Effector memory CD8-positive, alpha-beta T cell (primary cell): ENCODE measurements at regions not wholly inside any gene's neighbourhood (a gene's known extent, or its start where the extent isn't known, plus 50 kb on each side); places are given as distances from the start of the nearest gene placed in this dataset.

Experiments
- ATAC-seq: fragments of 150-1000 bp; cut with Tn5 transposase; replicated peaks from 2 replicates; pipeline ENCODE4 v1.10.0; 2021; ENCODE audit warnings: mild to moderate bottlenecking, moderate library complexity
- DNase-seq, 3 experiments: peaks; one replicate each; pipeline ENCODE4 v3.0.0; 2021
- H3K27ac Mint-ChIP-seq, 2 donors: one replicate each; pipeline ENCODE4 v1.8.0; 2022; ENCODE audit warnings: mild to moderate bottlenecking in 2 of 2, mixed read lengths in 2 of 2, moderate library complexity in 2 of 2
- H3K27me3 Mint-ChIP-seq, 2 donors: one replicate each; pipeline ENCODE4 v1.8.0; 2022; ENCODE audit warnings: mixed read lengths in 2 of 2
- H3K36me3 Mint-ChIP-seq: one replicate; pipeline ENCODE4 v1.8.0; 2022; ENCODE audit warnings: mild to moderate bottlenecking, moderate library complexity, mixed read lengths; ENCODE audit not compliant: insufficient read depth
- H3K4me1 Mint-ChIP-seq, 2 donors: one replicate each; pipeline ENCODE4 v1.8.0; 2022; ENCODE audit warnings: low read depth in 2 of 2, mixed read lengths in 2 of 2
- H3K4me3 Mint-ChIP-seq, 2 donors: one replicate each; pipeline ENCODE4 v1.8.0; 2022; ENCODE audit warnings: mild to moderate bottlenecking in 2 of 2, mixed read lengths in 2 of 2, moderate library complexity in 2 of 2
- H3K9me3 Mint-ChIP-seq, 2 donors: one replicate each; pipeline ENCODE4 v1.8.0; 2022; ENCODE audit warnings: mixed read lengths in 2 of 2

DNA sequence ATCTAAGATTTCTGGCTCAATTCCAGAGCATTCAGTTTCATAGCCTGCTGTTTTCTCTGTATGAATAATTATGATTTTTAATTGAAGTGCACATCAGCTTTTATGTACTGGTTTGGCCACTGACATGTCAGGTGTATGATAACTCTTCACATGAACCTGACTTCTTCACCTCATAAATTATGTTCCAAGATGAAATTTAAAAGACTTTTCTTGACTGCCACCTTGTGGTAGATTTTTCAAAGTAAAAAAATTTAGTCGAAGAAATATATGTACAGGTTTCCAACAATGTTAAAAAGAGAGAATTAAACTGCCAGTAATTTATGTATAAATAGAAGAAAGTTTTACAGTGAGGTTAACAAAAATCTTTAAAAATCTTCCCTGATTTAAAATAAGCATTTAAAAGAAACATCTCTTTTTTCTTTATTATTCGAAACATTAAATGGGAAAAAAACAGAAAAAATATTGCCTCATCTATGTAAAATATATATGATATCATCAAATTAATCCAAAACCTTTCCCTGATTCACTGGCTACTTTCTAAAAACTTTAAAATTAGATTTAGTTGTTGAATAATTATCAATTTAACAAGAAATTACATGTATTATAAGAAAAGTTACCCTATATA, 124.9 kb upstream of the ATXN7L3B start:
- H3K4me3 Mint-ChIP-seq, result no peak overlapping the region
- no peaks in the 10 kb centered on the region for H3K4me1 Mint-ChIP-seq
- no peak for DNase-seq
- H3K27ac Mint-ChIP-seq, result no peak overlapping the region
- peaks cover 0 to 5% of the 10 kb centered on the region in 2 donors for H3K27me3 Mint-ChIP-seq
- no peak for ATAC-seq
- no peaks in the 10 kb centered on the region for H3K9me3 Mint-ChIP-seq
- H3K36me3 Mint-ChIP-seq, result no peaks in the 10 kb centered on the region

DNA sequence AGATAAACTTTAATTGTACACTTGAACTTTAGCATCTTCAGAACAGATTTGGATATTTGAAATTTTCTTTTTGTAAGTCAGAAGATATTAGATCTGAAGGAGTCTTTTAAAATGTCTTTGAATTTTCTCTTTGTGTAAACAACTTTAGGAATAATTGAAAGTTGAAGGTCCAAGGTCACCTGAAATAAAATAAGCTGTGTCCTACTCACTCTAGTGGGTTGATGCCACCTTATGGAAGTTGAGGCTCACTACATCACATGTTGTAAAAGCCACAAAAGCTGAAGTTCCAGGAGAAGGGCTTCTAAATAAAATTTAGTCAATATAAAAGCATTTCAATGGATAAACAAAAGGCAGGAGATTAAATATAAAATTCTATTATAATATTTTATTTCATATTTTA, 122.0 kb upstream of the ATXN7L3B start:
- Mint-ChIP-seq H3K9me3 (no peaks in the 10 kb centered on the region), H3K4me3 (no peak overlapping the region), H3K4me1 (no peaks in the 10 kb centered on the region), H3K36me3 (no peaks in the 10 kb centered on the region), H3K27me3 (no peaks in the 10 kb centered on the region), H3K27ac (no peak overlapping the region)
- ATAC-seq (no peak), DNase-seq (no peak)

DNA sequence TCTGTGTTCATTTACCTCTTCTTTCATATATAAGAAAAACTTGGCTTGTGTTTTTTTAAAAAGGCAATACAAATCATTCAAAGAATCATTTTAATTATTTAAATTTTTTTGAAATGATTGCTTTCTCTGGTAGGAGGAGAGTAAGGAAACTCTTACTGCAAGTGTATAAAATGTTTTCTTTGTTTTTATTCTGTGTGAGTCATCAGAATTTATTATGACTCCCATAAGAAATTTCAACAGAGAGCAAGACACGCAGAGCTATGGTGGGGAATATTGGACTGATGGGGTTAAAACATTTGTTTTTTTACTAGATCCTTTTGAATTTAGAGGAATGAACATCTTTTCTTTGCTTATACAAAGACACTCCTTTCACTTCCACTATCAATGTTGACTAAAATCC, 119.1 kb upstream of the ATXN7L3B start:
- Mint-ChIP-seq H3K27me3 (no peaks in the 10 kb centered on the region), H3K9me3 (no peaks in the 10 kb centered on the region), H3K4me1 (no peaks in the 10 kb centered on the region), H3K4me3 (no peak overlapping the region), H3K36me3 (no peaks in the 10 kb centered on the region), H3K27ac (no peak overlapping the region)
- no peak for DNase-seq
- ATAC-seq, result no peak

DNA sequence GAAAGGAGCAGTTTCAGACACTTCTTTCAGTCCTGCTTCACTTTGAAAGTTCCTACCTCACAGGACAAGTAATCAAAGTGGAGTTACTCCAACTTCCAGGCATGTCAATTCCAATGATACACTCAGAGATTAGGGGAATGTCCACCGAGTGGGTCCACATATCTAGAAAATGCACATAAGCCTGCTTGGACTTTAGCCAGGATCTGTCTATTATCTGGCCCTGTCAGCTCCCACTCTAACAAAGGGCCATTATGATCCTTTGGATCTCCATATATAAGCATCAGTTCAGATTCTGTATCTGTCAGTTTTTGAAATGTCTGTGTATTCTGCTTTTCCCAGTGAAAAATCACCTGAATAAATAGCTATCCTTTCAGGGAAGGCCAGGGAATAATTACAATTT, 112.9 kb upstream of the ATXN7L3B start:
- ATAC-seq (no peak), DNase-seq (no peak)
- Mint-ChIP-seq H3K36me3 (no peaks in the 10 kb centered on the region), H3K27ac (no peak overlapping the region), H3K9me3 (peaks cover 0 to 5% of the 10 kb centered on the region in 2 donors), H3K4me1 (no peaks in the 10 kb centered on the region), H3K4me3 (no peak overlapping the region), H3K27me3 (peaks cover 7 to 12% of the 10 kb centered on the region in 2 donors)

DNA sequence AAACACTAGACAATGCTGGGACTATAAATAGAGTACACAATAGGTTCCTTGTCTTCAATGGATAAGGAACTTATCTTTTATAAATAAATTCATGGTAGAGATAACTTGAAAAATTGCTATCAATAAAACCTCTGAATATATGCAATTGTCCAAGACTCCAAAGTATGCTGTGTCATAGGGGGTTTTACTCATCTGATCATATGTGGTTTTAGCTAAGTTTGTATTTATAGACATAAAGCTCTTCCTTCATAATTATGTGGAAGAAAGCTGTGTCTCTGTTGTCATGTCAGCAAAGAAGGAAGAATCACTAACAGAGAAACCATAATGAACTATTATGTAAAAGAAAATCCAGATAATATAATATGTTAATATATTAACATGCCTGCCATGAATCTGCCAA, 111.5 kb upstream of the ATXN7L3B start:
- DNase-seq (no peak), ATAC-seq (no peak)
- Mint-ChIP-seq H3K27me3 (peaks cover 7 to 12% of the 10 kb centered on the region in 2 donors), H3K36me3 (no peaks in the 10 kb centered on the region), H3K4me1 (no peaks in the 10 kb centered on the region), H3K9me3 (peaks cover 0 to 5% of the 10 kb centered on the region in 2 donors), H3K27ac (no peak overlapping the region), H3K4me3 (no peak overlapping the region)

DNA sequence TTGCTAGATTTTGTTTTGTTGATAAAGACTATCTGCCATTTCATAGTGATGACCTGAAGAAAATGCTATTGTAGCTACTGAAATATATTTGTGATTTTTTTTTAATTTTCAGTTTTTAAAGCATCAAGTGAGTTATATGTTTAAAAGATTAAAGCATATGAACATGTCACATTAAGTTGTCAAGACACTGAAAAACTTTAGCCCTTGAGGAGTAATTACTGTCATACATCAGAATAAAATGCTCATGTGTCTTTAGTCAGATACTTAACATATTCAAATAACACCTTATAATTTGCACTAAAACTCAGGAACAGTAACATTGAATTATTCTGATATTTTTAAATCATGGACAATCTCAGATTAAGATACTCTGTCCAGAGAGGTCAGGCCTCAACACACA, 108.1 kb upstream of the ATXN7L3B start:
- no peak for DNase-seq
- Mint-ChIP-seq H3K27me3 (peaks cover 7 to 12% of the 10 kb centered on the region in 2 donors), H3K4me1 (no peaks in the 10 kb centered on the region), H3K9me3 (peaks cover 0 to 5% of the 10 kb centered on the region in 2 donors), H3K36me3 (no peaks in the 10 kb centered on the region), H3K27ac (no peak overlapping the region), H3K4me3 (no peak overlapping the region)
- no peak for ATAC-seq

DNA sequence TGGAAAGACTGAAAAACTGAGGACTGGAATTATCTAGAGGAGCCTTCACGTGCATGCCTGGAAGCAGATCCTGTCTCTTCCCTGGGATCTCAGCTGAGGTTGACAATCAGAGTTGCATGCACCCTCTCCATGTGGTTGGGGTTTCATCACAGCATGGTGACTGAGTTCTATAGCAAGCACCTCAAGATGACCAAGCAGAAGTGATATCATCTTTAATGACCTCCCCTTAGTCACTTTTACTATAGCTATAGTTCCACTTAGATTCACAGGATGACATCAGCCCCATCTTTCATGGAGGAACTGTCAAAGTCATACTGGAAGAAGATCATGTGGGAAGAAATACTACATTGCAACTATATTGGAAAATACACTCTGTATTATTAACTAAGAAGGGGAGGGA, 105.8 kb upstream of the ATXN7L3B start:
- ATAC-seq, result no peak
- H3K9me3 Mint-ChIP-seq, result peaks cover 0 to 5% of the 10 kb centered on the region in 2 donors
- H3K36me3 Mint-ChIP-seq, result no peaks in the 10 kb centered on the region

DNA sequence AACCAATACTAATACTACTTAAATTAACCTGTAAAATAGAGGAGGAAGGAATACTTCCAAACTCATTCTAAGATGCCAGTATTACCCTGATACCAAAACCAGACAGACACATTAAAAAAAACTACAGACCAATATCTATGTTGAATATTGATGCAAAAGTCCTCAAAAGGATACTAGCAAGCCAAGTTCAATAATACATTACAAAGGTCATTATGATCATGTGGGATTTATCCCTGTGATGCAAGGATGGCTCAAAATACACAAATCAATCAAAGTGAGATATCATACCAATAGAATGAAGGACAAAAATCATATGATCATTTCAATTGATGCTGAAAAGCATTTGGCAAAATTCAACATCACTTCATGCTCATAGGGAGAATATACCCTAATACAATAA, 97.2 kb upstream of the ATXN7L3B start:
- Mint-ChIP-seq H3K27ac (no peak overlapping the region), H3K9me3 (no peaks in the 10 kb centered on the region), H3K4me3 (no peak overlapping the region), H3K4me1 (no peaks in the 10 kb centered on the region), H3K36me3 (no peaks in the 10 kb centered on the region), H3K27me3 (peaks cover 0 to 25% of the 10 kb centered on the region in 2 donors)
- no peak for DNase-seq
- ATAC-seq, result no peak

More for the DNA sequence above, 105.8 kb upstream of the ATXN7L3B start:
- DNase-seq, result no peak
- H3K4me3 Mint-ChIP-seq, result no peak overlapping the region
- H3K27me3 Mint-ChIP-seq, result peaks cover 7% of the 10 kb centered on the region in 2 donors
- H3K4me1 Mint-ChIP-seq, result no peaks in the 10 kb centered on the region
- no peak overlapping the region for H3K27ac Mint-ChIP-seq

DNA sequence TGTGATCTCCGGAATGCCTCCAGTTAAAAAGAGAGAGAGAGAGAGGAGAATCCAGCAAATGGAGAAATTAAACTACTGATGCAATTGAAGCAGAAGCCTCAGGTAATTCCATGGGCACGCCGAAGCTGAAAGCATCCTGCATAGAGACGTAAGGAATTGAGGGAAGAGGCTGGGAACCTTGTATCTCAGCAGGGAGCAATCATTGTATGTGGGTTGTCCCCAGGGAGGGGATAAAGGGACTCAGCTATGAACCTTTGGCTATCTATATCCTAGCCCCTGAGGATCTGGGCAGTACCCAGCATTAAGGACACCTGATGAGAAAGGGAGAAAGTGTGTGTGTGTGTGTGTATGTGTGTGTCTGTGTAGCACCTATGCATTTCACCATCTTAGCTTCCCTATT, 95.8 kb upstream of the ATXN7L3B start:
- ATAC-seq (no peak), DNase-seq (no peak)
- no peaks in the 10 kb centered on the region for H3K9me3 Mint-ChIP-seq
- no peak overlapping the region for H3K27ac Mint-ChIP-seq
- no peaks in the 10 kb centered on the region for H3K4me1 Mint-ChIP-seq
- H3K4me3 Mint-ChIP-seq, result no peak overlapping the region
- H3K27me3 Mint-ChIP-seq, result peaks cover 0 to 25% of the 10 kb centered on the region in 2 donors
- no peaks in the 10 kb centered on the region for H3K36me3 Mint-ChIP-seq

DNA sequence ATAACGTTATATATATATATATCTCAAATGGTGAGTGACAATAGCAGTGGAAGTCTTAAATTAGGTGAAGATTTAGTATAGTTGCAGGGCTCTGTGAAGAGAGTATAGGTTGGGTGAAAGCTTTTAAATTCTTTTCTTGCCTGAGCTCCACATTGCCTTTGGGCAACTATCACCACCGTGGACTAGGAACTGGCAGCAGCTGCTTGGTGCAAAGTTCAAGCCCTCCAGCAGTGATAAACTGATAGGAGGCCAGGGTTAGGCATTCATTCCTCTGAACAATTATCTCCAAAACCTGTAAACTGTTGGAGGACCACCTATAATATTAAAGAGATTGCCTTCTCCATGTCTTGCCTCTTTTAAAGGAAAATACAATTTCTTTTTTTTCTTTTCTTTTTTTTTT, 91.2 kb upstream of the ATXN7L3B start:
- Mint-ChIP-seq H3K9me3 (no peaks in the 10 kb centered on the region), H3K27me3 (peaks cover 0 to 5% of the 10 kb centered on the region in 2 donors), H3K4me3 (no peak overlapping the region), H3K27ac (no peak overlapping the region), H3K4me1 (no peaks in the 10 kb centered on the region), H3K36me3 (no peaks in the 10 kb centered on the region)
- no peak for ATAC-seq
- no peak for DNase-seq

DNA sequence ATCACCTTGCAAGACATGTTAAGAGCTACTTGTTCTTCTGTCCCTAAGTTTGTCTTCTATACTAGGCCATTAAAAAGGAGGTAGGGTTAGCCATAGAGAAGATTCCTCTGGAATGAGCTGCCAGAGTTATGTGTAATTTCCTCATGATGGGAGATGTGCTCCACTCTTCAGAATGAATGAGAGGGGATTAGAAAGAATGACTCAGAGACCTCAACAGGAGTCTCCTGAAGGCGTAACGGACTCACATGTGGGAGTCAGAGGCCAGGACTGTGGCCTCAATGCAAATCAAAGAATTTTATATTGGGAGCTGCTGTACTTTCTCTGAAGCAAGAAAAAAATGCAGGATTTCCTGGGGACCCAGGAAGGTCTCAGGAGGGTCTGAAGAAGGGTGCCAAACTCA, 87.8 kb upstream of the ATXN7L3B start:
- Mint-ChIP-seq H3K27ac (no peak overlapping the region), H3K9me3 (no peaks in the 10 kb centered on the region)

DNA sequence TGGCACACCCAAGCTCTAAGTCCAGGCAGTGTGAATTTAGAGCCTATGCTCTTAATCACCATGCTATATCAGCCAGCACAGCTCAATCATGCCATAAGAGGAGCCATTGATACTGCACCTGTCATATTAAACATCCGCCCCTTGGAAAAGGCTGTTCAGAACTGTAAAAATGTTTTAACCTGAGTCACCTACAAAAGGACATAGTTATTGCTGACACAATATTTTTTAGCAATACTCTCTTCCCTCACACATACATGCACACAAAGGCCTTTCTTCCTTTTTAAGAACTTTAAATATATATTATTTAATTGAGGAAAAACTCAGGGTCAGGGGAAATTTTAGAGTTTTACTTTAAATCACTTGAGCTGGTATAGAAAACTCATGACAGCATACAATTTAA, 83.5 kb upstream of the ATXN7L3B start:
- Mint-ChIP-seq H3K27ac (no peak overlapping the region), H3K9me3 (no peaks in the 10 kb centered on the region), H3K4me3 (no peak overlapping the region), H3K36me3 (no peaks in the 10 kb centered on the region), H3K27me3 (peaks cover 0 to 5% of the 10 kb centered on the region in 2 donors), H3K4me1 (no peaks in the 10 kb centered on the region)
- no peak for ATAC-seq
- no peak for DNase-seq

More for the DNA sequence above, 87.8 kb upstream of the ATXN7L3B start:
- ATAC-seq (no peak), DNase-seq (no peak)
- Mint-ChIP-seq H3K4me1 (no peaks in the 10 kb centered on the region), H3K36me3 (no peaks in the 10 kb centered on the region), H3K27me3 (peaks cover 0 to 5% of the 10 kb centered on the region in 2 donors), H3K4me3 (no peak overlapping the region)

DNA sequence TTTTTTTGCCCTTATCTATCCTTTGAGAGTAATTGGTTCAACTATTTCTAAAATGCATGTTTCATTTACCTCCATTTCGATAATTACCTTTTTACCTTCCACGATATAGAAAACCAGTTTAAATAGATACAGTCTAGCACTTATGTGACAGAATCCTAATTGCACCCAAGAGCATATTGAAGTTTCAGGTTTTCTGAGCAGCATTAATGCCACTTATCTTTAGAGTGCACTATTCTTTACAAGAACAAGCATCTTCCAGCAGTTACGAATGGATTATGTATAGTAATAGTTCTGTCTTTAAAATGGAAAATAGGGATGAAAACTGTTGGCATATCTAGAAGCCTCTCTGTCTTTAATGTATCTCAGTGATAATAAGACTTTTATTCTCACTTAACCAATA, 82.2 kb upstream of the ATXN7L3B start:
- H3K4me3 Mint-ChIP-seq, result no peak overlapping the region
- no peaks in the 10 kb centered on the region for H3K36me3 Mint-ChIP-seq
- ATAC-seq, result no peak
- no peak for DNase-seq
- no peaks in the 10 kb centered on the region for H3K27me3 Mint-ChIP-seq
- H3K4me1 Mint-ChIP-seq, result no peaks in the 10 kb centered on the region
- H3K9me3 Mint-ChIP-seq, result no peaks in the 10 kb centered on the region
- H3K27ac Mint-ChIP-seq, result no peak overlapping the region

DNA sequence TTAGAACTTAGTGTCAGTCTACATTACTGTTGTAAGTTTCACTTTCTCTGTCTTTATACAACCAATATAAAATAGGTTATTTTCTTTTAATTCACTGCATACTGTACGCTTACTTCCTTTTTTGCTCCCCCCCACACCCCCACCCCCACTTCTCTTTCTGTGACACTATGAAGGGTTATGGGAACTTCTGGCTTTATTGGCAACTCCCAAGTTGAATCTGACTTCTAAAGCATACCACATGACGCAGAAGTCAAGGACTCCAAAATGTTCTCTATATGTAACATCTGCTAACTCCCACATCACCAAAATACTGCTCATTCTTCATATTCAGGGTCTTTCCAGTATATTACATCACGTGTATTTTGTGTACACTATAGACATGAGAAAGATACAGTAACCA, 81.2 kb upstream of the ATXN7L3B start:
- Mint-ChIP-seq H3K27me3 (no peaks in the 10 kb centered on the region), H3K4me3 (no peak overlapping the region), H3K4me1 (no peaks in the 10 kb centered on the region), H3K9me3 (no peaks in the 10 kb centered on the region), H3K36me3 (no peaks in the 10 kb centered on the region), H3K27ac (no peak overlapping the region)
- ATAC-seq (no peak), DNase-seq (no peak)

DNA sequence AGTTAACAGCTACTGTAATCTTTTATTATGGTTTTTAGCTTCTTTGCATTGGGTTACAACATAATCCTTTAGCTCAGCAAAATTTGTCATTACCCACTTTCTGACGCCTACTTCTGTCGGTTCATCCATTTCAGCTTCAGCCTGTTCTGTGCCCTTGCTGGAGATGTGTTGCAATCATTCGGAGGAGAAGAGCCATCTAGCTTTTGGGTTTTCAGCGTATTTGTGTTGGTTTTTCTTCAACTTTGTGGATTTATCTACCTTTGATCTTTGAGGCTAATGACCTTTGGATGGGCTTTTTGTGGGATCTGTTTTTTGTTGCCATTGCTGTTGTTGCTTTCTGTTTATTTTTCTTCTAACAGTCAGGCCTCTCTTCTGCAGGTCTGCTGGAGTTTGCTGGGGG, 69.2 kb upstream of the ATXN7L3B start:
- H3K9me3 Mint-ChIP-seq, result no peaks in the 10 kb centered on the region
- no peak overlapping the region for H3K27ac Mint-ChIP-seq
- H3K36me3 Mint-ChIP-seq, result no peaks in the 10 kb centered on the region
- H3K4me3 Mint-ChIP-seq, result no peak overlapping the region
- no peaks in the 10 kb centered on the region for H3K4me1 Mint-ChIP-seq
- no peak for ATAC-seq
- no peak for DNase-seq
- H3K27me3 Mint-ChIP-seq, result peaks cover 14 to 32% of the 10 kb centered on the region in 2 donors
